ENCODE measurements at regions not wholly inside any gene's neighbourhood (a gene's known extent, or its start where the extent isn't known, plus 50 kb on each side); places are given as distances from the start of the nearest gene placed in this dataset.

GRCh38 chr6:73888050-73888449 is 192.0 kb downstream of the CD109 start:
- no peak for TF ChIP-seq POLR2A (IDR thresholded peaks at IDR 0.05)
- TF ChIP-seq CTCF (IDR thresholded peaks at IDR 0.05): no peak

Data from uterus (tissue), 2 donors.